ENCODE measurements at regions not wholly inside any gene's neighbourhood (a gene's known extent, or its start where the extent isn't known, plus 50 kb on each side); places are given as distances from the start of the nearest gene placed in this dataset.

DNA sequence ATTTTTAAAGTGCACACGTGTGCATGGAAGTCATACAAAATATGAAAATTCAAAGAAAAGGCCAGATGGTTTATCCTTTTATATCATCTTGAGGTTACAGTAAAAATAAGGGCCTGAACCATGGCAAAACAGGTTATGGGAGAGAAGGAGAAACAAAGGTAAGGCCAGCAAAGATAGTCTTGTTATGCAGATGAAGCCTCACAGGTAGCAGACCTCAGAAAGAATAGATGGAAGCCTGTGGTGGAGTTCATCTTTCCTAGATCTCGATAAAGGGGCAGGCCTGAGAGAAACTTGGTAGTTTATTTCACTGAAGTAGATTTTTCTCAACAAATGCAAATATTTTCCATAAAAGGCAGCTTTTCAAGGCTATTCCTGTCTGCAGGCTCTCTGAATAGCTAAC lies 693.8 kb downstream of the KHDRBS2 start:
- Histone ChIP-seq H3K27me3 (replicated peaks; ENCODE audit: insufficient read depth, low read depth, low read length, poor library complexity) (no peaks in the 10 kb centered on the region), H3K27ac (ENCODE audit: low read depth, low read length, poor library complexity, severe bottlenecking) (no peak overlapping the region), H3K36me3 (ENCODE audit: insufficient read depth, low read length, poor library complexity, severe bottlenecking) (no peaks in the 10 kb centered on the region), H3K9me3 (ENCODE audit: low read depth, low read length, poor library complexity, severe bottlenecking) (peaks cover 51% of the 10 kb centered on the region), H3K4me3 (ENCODE audit: low read depth, low read length, poor library complexity, severe bottlenecking) (no peak overlapping the region), H3K4me1 (ENCODE audit: insufficient read depth, low read length, poor library complexity, severe bottlenecking) (no peaks in the 10 kb centered on the region)
- POLR2A ChIA-PET (ENCODE audit: low non-redundant PET), result no interaction called here
- TF ChIP-seq, protein P1, sequence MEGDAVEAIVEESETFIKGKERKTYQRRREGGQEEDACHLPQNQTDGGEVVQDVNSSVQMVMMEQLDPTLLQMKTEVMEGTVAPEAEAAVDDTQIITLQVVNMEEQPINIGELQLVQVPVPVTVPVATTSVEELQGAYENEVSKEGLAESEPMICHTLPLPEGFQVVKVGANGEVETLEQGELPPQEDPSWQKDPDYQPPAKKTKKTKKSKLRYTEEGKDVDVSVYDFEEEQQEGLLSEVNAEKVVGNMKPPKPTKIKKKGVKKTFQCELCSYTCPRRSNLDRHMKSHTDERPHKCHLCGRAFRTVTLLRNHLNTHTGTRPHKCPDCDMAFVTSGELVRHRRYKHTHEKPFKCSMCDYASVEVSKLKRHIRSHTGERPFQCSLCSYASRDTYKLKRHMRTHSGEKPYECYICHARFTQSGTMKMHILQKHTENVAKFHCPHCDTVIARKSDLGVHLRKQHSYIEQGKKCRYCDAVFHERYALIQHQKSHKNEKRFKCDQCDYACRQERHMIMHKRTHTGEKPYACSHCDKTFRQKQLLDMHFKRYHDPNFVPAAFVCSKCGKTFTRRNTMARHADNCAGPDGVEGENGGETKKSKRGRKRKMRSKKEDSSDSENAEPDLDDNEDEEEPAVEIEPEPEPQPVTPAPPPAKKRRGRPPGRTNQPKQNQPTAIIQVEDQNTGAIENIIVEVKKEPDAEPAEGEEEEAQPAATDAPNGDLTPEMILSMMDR (conservative IDR thresholded peaks at IDR 0.05; ENCODE audit: low read depth, low read length), result no peak
- no peak for TF ChIP-seq EZH2 (IDR thresholded peaks at IDR 0.05; ENCODE audit: borderline replicate concordance, low read depth, low read length, poor library complexity, severe bottlenecking)
- CTCF ChIA-PET, result no interaction called here
- BruUV-seq (replicated peaks), result no TSS peak
- intact Hi-C loops (cut with micrococcal nuclease; ENCODE audit: unreplicated experiment), result no loop called here
- DNase-seq (ENCODE audit: low spot score), result no peak

DNA sequence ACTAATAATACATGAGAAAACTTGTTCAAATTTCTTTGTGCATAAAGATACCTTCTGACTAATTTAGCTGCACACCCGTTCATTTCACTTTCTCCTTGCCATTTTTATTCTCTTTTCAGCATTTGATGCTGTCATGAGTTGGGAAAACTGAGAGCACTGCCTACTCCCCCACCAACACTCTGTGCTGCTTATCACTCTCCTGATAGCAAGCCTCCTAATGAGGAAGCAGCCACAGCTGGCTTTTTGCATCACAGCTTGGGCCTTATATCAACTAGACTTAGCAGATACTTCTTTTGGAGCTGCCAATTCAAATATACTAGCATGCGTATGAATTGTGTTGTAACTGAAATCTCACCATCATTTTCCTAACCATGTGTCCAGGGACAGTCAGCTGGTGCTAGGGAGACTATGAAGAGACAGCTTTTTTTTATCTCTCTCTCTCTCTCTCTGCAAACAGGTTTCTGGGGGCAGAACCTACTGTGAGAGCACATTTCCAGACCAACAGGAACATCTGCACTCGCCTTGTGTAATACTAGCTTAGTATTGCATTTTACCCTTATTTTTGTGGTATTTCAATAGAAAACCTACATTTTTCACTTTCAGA lies 699.0 kb downstream of the KHDRBS2 start:
- CTCF ChIA-PET, result no interaction called here
- intact Hi-C loops (cut with micrococcal nuclease; ENCODE audit: unreplicated experiment), result no loop called here

DNA sequence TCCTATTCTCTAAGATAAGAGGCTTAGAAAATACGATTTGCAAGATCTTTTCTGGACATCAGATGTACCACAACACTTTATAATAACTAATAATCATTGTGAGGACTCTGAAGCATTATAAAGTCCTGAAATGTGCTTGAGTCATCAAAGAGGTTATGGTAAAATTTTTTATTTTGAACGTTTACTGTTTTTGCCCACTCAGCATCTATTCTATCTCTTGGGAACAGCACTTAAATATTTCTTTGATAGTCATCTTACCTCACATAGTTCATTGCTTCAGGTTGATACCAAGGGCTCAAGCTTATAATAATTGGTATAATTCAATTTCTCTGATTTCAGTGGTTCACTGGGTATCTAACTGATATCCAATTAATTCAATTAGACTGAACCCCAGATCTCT lies 700.5 kb downstream of the KHDRBS2 start:
- Histone ChIP-seq H3K27ac (ENCODE audit: low read depth, low read length, poor library complexity, severe bottlenecking) (no peak overlapping the region), H3K4me1 (ENCODE audit: insufficient read depth, low read length, poor library complexity, severe bottlenecking) (no peaks in the 10 kb centered on the region), H3K27me3 (replicated peaks; ENCODE audit: insufficient read depth, low read depth, low read length, poor library complexity) (no peaks in the 10 kb centered on the region), H3K4me3 (ENCODE audit: low read depth, low read length, poor library complexity, severe bottlenecking) (no peak overlapping the region), H3K9me3 (ENCODE audit: low read depth, low read length, poor library complexity, severe bottlenecking) (peaks cover 41% of the 10 kb centered on the region), H3K36me3 (ENCODE audit: insufficient read depth, low read length, poor library complexity, severe bottlenecking) (no peaks in the 10 kb centered on the region)
- BruUV-seq (replicated peaks), result no TSS peak
- intact Hi-C loops (cut with micrococcal nuclease; ENCODE audit: unreplicated experiment), result no loop called here
- ChIA-PET CTCF (no interaction called here), POLR2A (ENCODE audit: low non-redundant PET) (no interaction called here)
- no peak for DNase-seq (ENCODE audit: low spot score)
- no peak for TF ChIP-seq EZH2 (IDR thresholded peaks at IDR 0.05; ENCODE audit: borderline replicate concordance, low read depth, low read length, poor library complexity, severe bottlenecking)
- TF ChIP-seq, protein P1 (conservative IDR thresholded peaks at IDR 0.05; ENCODE audit: low read depth, low read length), result no peak

More for the DNA sequence above, 699.0 kb downstream of the KHDRBS2 start:
- no TSS peak for BruUV-seq (replicated peaks)
- TF ChIP-seq EZH2 (IDR thresholded peaks at IDR 0.05; ENCODE audit: borderline replicate concordance, low read depth, low read length, poor library complexity, severe bottlenecking), result no peak
- TF ChIP-seq, protein P1 (conservative IDR thresholded peaks at IDR 0.05; ENCODE audit: low read depth, low read length), result no peak
- Histone ChIP-seq H3K4me3 (ENCODE audit: low read depth, low read length, poor library complexity, severe bottlenecking) (no peak overlapping the region), H3K4me1 (ENCODE audit: insufficient read depth, low read length, poor library complexity, severe bottlenecking) (no peaks in the 10 kb centered on the region), H3K9me3 (ENCODE audit: low read depth, low read length, poor library complexity, severe bottlenecking) (peaks cover 46% of the 10 kb centered on the region), H3K27me3 (replicated peaks; ENCODE audit: insufficient read depth, low read depth, low read length, poor library complexity) (no peaks in the 10 kb centered on the region), H3K36me3 (ENCODE audit: insufficient read depth, low read length, poor library complexity, severe bottlenecking) (no peaks in the 10 kb centered on the region), H3K27ac (ENCODE audit: low read depth, low read length, poor library complexity, severe bottlenecking) (no peak overlapping the region)
- DNase-seq (ENCODE audit: low spot score), result no peak
- POLR2A ChIA-PET (ENCODE audit: low non-redundant PET), result no interaction called here

Data from A673 (cell line).